K562 (cell line): ENCODE measurements at regions not wholly inside any gene's neighbourhood (a gene's known extent, or its start where the extent isn't known, plus 50 kb on each side); places are given as distances from the start of the nearest gene placed in this dataset.

Source experiments
- ATAC-seq: fragments of 200-7000 bp; cut with Tn5 transposase; 3 replicates; pipeline ENCODE4 v1.9.1; 2020; ENCODE audit warnings: moderate library complexity
- BruUV-seq: library from RNA; stranded (reverse); fragments of 400-500 nt; replicated peaks from 2 replicates; lab custom pipeline; 2021; lab: Mats Ljungman, UMichigan
- CTCF ChIA-PET: fragments of 300-600 bp; formaldehyde crosslinking; extraction: SDS; loops from one replicate; lab custom pipeline; 2021; ENCODE audit warnings: low intra/inter-chr PET ratio; lab: Yijun Ruan, JAX
- POLR2A ChIA-PET: fragments of 300-600, 350-650 bp; sonication (Branson Sonifier 250); formaldehyde crosslinking; extraction: SDS; loops from one replicate; lab custom pipeline; 2021; ENCODE audit warnings: antibody characterized with exemption, inconsistent platforms; lab: Yijun Ruan, JAX
- DNase-seq, 4 experiments: peaks; one replicate each; pipeline versions ENCODE4 v3.0.0 to v3.0.0-alpha.2; 2011 to 2018; ENCODE audit warnings: low spot score in 3 of 4, mixed read lengths in 3 of 4; ENCODE audit errors: extremely low read depth in 1 of 4
- FAIRE-seq: peaks from 2 replicates; lab custom pipeline; 2011; peaks lifted over from hg19 to GRCh38; lab: Jason Lieb, UNC
- H2AFZ ChIP-seq: 2 replicates; pipeline ENCODE4 v1.6.0; 2011; ENCODE audit warnings: low read depth, low read length, control low read depth, inconsistent platforms
- H3K27ac ChIP-seq: fragments of 200-600 bp; 3 replicates; pipeline ENCODE4 v1.8.0; 2011; ENCODE audit warnings: low read depth, mild to moderate bottlenecking, control low read depth, inconsistent platforms, low read length, moderate library complexity, mixed read lengths; ENCODE audit errors: extremely low read depth
- H3K27me3 ChIP-seq, 2 experiments: fragments of 300-600 bp in 1 of 2; 2 replicates in 1 of 2; 3 replicates in 1 of 2; pipeline versions ENCODE4 v1.6.0 to v1.8.0; 2011; ENCODE audit warnings: inconsistent platforms in 2 of 2, low read length in 2 of 2, mild to moderate bottlenecking in 1 of 2, mixed read lengths in 1 of 2, moderate library complexity in 1 of 2; ENCODE audit not compliant: control insufficient read depth in 2 of 2, insufficient read depth in 2 of 2
- H3K36me3 ChIP-seq: fragments of 300-600 bp; 3 replicates; pipeline ENCODE4 v1.8.0; 2011; ENCODE audit warnings: mild to moderate bottlenecking, low read length, inconsistent platforms; ENCODE audit not compliant: control insufficient read depth, insufficient read depth
- H3K4me1 ChIP-seq, 2 experiments: fragments of 200-600 bp in 1 of 2; replicated peaks in 1 of 2; 2 replicates in 1 of 2; 3 replicates in 1 of 2; pipeline versions ENCODE4 v1.5.1 to v1.8.0; 2011; ENCODE audit warnings: inconsistent platforms in 2 of 2, low read length in 2 of 2, mild to moderate bottlenecking in 1 of 2, mixed read lengths in 1 of 2, moderate library complexity in 1 of 2; ENCODE audit not compliant: control insufficient read depth in 2 of 2, insufficient read depth in 2 of 2
- H3K4me2 ChIP-seq: 2 replicates; pipeline ENCODE4 v1.6.1; 2011; ENCODE audit warnings: low read length, control low read depth, inconsistent platforms, mixed read lengths; ENCODE audit not compliant: insufficient read depth
- H3K4me3 ChIP-seq: fragments of 200-600 bp; sonication (generic), shearing (Covaris generic); 2 replicates; pipeline ENCODE4 v1.5.1; 2016; ENCODE audit warnings: control low read depth, inconsistent platforms
- H3K79me2 ChIP-seq: fragments of 200-600 bp; 3 replicates; pipeline ENCODE4 v1.8.0; 2011; ENCODE audit warnings: low read length, inconsistent platforms; ENCODE audit not compliant: control insufficient read depth, insufficient read depth
- H3K9ac ChIP-seq, 2 experiments: 2 replicates each; pipeline versions ENCODE4 v1.6.0 to v1.6.1; 2011; ENCODE audit warnings: low read depth in 2 of 2, low read length in 2 of 2, control low read depth in 1 of 2, inconsistent platforms in 1 of 2, mild to moderate bottlenecking in 1 of 2, mixed read lengths in 1 of 2; ENCODE audit not compliant: insufficient read depth in 1 of 2
- H3K9me1 ChIP-seq: one replicate; pipeline ENCODE4 v1.6.0; 2011; ENCODE audit warnings: inconsistent platforms, mild to moderate bottlenecking, low read length, moderate library complexity; ENCODE audit not compliant: control insufficient read depth, insufficient read depth
- H3K9me3 ChIP-seq: replicated peaks from 2 replicates; pipeline ENCODE4 v1.5.1; 2011; ENCODE audit warnings: low read depth, low read length, inconsistent platforms; ENCODE audit not compliant: control insufficient read depth, insufficient read depth
- H4K20me1 ChIP-seq: replicated peaks from 2 replicates; pipeline ENCODE4 v1.6.1; 2011; ENCODE audit warnings: low read length, inconsistent platforms, mixed read lengths; ENCODE audit not compliant: control insufficient read depth, insufficient read depth
- CBFA2T3 ChIP-seq: fragments of 450-650 bp; IDR thresholded peaks from 2 replicates; pipeline ENCODE4 v1.6.1; 2017
- CBX1 ChIP-seq: sonication (generic); IDR thresholded peaks from 2 replicates; pipeline ENCODE4 v1.6.1; 2016; ENCODE audit warnings: antibody characterized with exemption, low read depth, mild to moderate bottlenecking
- MCM3 ChIP-seq: fragments of 450-650 bp; IDR thresholded peaks from 2 replicates; pipeline ENCODE4 v1.6.1; 2016
- ZFX ChIP-seq: sonication (generic); formaldehyde crosslinking; IDR thresholded peaks from 2 replicates; pipeline ENCODE4 v1.8.0; 2022; ENCODE audit warnings: mild to moderate bottlenecking, missing genetic modification reagents, moderate library complexity
- ZNF274 ChIP-seq: IDR thresholded peaks from 2 replicates; pipeline ENCODE4 v1.6.1; 2011; ENCODE audit warnings: low read depth, mild to moderate bottlenecking, low read length, moderate library complexity, borderline replicate concordance
- WGBS: fragments of 100-300 bp; shearing (Covaris generic); methylation state at CpG from one replicate; pipeline ENCODE4 v1.1.6; 2016; ENCODE audit warnings: low coverage, mixed read lengths; ENCODE audit not compliant: insufficient coverage; ENCODE audit errors: missing lambda C conversion rate; 5-methylcytosine and 5-hydroxymethylcytosine counted together
- in situ Hi-C: fragments of 300-500 bp; cut with MboI; formaldehyde crosslinking; loops from 4 replicates; pipeline ENCODE4 v1.15.0; 2018; ENCODE audit warnings: inconsistent platforms, mixed read lengths
- intact Hi-C: fragments of 100-400 bp; cut with micrococcal nuclease; formaldehyde crosslinking; loops from 2 replicates; pipeline ENCODE4 v1.14.2; 2022
- TF ChIP-seq, protein P1 (sequence below): IDR thresholded peaks from 2 replicates; pipeline ENCODE4 v1.6.1; 2011; ENCODE audit not compliant: insufficient read length; ENCODE audit errors: extremely low read depth
- TF ChIP-seq, protein P2 (sequence below): fragments of 250-450 bp; sonication (Bioruptor Pico); IDR thresholded peaks from 2 replicates; pipeline ENCODE4 v1.6.1; 2021; ENCODE audit warnings: mild to moderate bottlenecking
- TF ChIP-seq, protein P3 (sequence below): sonication (generic); formaldehyde crosslinking; IDR thresholded peaks from 2 replicates; pipeline ENCODE4 v1.8.0; 2022; ENCODE audit warnings: missing genetic modification reagents, mild to moderate bottlenecking, borderline replicate concordance
- TF ChIP-seq, protein P4 (sequence below): fragments of 250-450 bp; sonication (Bioruptor Pico); IDR thresholded peaks from 2 replicates; pipeline ENCODE4 v1.9.0; 2021; ENCODE audit warnings: mild to moderate bottlenecking

DNA sequence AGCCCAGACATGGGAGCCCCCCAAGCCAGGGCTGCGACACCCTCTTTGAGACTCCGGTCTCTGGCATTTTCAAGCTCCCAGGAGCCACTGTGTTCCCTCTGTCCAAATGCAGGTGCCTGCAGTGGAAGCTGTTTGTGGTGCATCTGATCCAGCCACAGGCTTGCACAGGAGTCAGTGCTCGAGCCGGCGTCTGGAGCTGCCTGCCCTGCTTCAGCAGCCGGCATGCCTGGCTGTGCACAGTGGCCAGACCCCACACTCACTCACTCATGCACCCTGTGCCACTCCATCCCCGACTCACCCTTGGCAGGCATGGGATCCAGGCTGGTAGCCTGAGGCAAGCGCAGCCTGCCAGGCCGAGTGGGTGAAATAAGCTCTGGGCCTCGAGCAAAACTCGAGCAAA lies 555.0 kb upstream of the CCDC54 start:
- no peaks in the 10 kb centered on the region for H3K36me3 ChIP-seq
- no peaks in the 10 kb centered on the region for H3K9me1 ChIP-seq
- no peaks in the 10 kb centered on the region for H4K20me1 ChIP-seq
- H3K4me1 ChIP-seq, result no peaks in the 10 kb centered on the region
- no peaks in the 10 kb centered on the region for H3K27me3 ChIP-seq
- 0% methylated on average over 7 of the region's 11 CpGs for WGBS
- no peak overlapping the region for H2AFZ ChIP-seq
- ATAC-seq (no peak), DNase-seq (no peak), FAIRE-seq (no peak)
- intact Hi-C loops, result no loop called here
- no peaks in the 10 kb centered on the region for H3K9me3 ChIP-seq
- no peak overlapping the region for H3K27ac ChIP-seq
- no peak overlapping the region for H3K4me2 ChIP-seq
- no TSS peak for BruUV-seq
- TF ChIP-seq MCM3 (no peak), CBX1 (no peak), CBFA2T3 (no peak), ZNF274 (no peak), ZFX (no peak)
- TF ChIP-seq, protein P1, sequence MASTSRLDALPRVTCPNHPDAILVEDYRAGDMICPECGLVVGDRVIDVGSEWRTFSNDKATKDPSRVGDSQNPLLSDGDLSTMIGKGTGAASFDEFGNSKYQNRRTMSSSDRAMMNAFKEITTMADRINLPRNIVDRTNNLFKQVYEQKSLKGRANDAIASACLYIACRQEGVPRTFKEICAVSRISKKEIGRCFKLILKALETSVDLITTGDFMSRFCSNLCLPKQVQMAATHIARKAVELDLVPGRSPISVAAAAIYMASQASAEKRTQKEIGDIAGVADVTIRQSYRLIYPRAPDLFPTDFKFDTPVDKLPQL, result no peak
- TF ChIP-seq, protein P2, sequence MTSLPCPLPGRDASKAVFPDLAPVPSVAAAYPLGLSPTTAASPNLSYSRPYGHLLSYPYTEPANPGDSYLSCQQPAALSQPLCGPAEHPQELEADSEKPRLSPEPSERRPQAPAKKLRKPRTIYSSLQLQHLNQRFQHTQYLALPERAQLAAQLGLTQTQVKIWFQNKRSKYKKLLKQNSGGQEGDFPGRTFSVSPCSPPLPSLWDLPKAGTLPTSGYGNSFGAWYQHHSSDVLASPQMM (CRISPR knock-in tag), result no peak
- TF ChIP-seq, protein P3, sequence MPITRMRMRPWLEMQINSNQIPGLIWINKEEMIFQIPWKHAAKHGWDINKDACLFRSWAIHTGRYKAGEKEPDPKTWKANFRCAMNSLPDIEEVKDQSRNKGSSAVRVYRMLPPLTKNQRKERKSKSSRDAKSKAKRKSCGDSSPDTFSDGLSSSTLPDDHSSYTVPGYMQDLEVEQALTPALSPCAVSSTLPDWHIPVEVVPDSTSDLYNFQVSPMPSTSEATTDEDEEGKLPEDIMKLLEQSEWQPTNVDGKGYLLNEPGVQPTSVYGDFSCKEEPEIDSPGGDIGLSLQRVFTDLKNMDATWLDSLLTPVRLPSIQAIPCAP (CRISPR knock-in tag), result no peak
- TF ChIP-seq, protein P4, sequence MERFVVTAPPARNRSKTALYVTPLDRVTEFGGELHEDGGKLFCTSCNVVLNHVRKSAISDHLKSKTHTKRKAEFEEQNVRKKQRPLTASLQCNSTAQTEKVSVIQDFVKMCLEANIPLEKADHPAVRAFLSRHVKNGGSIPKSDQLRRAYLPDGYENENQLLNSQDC (CRISPR knock-in tag), result no peak
- CTCF ChIA-PET, result no interaction called here
- POLR2A ChIA-PET, result no interaction called here
- in situ Hi-C loops, result no loop called here
- H3K9ac ChIP-seq, result no peak overlapping the region
- H3K4me3 ChIP-seq, result no peak overlapping the region
- H3K79me2 ChIP-seq, result no peaks in the 10 kb centered on the region
